Left ventricle myocardium inferior (tissue), 1 donor: ENCODE measurements at regions not wholly inside any gene's neighbourhood (a gene's known extent, or its start where the extent isn't known, plus 50 kb on each side); places are given as distances from the start of the nearest gene placed in this dataset.

Experiments
- DNase-seq: peaks from one replicate; pipeline ENCODE4 v3.0.0-alpha.2; 2020
- H3K27ac ChIP-seq: fragments of 200-600 bp; replicated peaks from 2 replicates; pipeline ENCODE4 v1.8.0; 2021
- H3K27me3 ChIP-seq: fragments of 200-600 bp; 2 replicates; pipeline ENCODE4 v1.8.0; 2021; ENCODE audit warnings: low read depth
- H3K36me3 ChIP-seq: fragments of 200-600 bp; 2 replicates; pipeline ENCODE4 v1.8.0; 2021
- H3K4me1 ChIP-seq: fragments of 200-600 bp; 2 replicates; pipeline ENCODE4 v1.8.0; 2021
- H3K4me3 ChIP-seq: fragments of 200-600 bp; 2 replicates; pipeline ENCODE4 v1.8.0; 2021; ENCODE audit warnings: mild to moderate bottlenecking, moderate library complexity
- H3K9me3 ChIP-seq: fragments of 200-600 bp; replicated peaks from 2 replicates; pipeline ENCODE4 v1.8.0; 2021
- intact Hi-C: fragments of 100-400 bp; cut with micrococcal nuclease; formaldehyde crosslinking; loops from one replicate; pipeline ENCODE4 v1.11.0; 2022
- TF ChIP-seq, protein P1 (sequence below): fragments of 200-600 bp; IDR thresholded peaks from 2 replicates; pipeline ENCODE4 v1.8.0; 2021; ENCODE audit warnings: antibody characterized with exemption, mild to moderate bottlenecking, borderline replicate concordance
- donor health status: DM: no; HTN: yes; CAD: no; lungs with severe emphysema.

DNA sequence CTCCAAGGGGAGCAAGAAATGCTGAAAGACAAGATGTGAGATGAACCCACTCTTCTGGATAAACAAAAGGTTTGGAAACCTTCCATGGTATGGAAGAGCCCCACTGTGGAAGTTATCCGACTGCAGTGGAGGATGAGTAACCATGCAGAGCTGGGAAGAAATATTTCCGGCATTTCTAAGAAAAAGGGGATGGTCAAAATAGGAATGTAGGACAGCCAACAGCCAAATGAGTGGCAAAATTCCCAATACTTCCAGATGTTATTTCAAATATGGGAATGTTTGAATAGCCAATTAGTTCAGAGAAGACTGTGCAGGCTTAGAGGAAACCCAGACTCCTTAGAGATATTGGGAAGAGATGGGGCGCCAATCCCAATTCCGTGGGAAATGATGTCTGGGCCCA, 246.8 kb downstream of the RAD51AP2 start:
- no peaks in the 10 kb centered on the region for H3K36me3 ChIP-seq
- no peak overlapping the region for H3K27ac ChIP-seq
- TF ChIP-seq, protein P1, sequence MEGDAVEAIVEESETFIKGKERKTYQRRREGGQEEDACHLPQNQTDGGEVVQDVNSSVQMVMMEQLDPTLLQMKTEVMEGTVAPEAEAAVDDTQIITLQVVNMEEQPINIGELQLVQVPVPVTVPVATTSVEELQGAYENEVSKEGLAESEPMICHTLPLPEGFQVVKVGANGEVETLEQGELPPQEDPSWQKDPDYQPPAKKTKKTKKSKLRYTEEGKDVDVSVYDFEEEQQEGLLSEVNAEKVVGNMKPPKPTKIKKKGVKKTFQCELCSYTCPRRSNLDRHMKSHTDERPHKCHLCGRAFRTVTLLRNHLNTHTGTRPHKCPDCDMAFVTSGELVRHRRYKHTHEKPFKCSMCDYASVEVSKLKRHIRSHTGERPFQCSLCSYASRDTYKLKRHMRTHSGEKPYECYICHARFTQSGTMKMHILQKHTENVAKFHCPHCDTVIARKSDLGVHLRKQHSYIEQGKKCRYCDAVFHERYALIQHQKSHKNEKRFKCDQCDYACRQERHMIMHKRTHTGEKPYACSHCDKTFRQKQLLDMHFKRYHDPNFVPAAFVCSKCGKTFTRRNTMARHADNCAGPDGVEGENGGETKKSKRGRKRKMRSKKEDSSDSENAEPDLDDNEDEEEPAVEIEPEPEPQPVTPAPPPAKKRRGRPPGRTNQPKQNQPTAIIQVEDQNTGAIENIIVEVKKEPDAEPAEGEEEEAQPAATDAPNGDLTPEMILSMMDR, result no peak
- no peaks in the 10 kb centered on the region for H3K4me1 ChIP-seq
- intact Hi-C loops, result no loop called here
- no peak overlapping the region for H3K4me3 ChIP-seq
- DNase-seq, result no peak
- peaks cover 3% of the 10 kb centered on the region for H3K9me3 ChIP-seq
- peaks cover 6% of the 10 kb centered on the region for H3K27me3 ChIP-seq

- no peaks in the 10 kb centered on the region for H3K9me3 ChIP-seq
- no peak overlapping the region for H3K27ac ChIP-seq
- TF ChIP-seq, protein P1, result no peak
- H3K27me3 ChIP-seq, result peaks cover 6% of the 10 kb centered on the region
- no peaks in the 10 kb centered on the region for H3K36me3 ChIP-seq
- intact Hi-C loops, result no loop called here
- H3K4me1 ChIP-seq, result no peaks in the 10 kb centered on the region
- no peak overlapping the region for H3K4me3 ChIP-seq
- DNase-seq, result no peak
These were observed 247.3 kb downstream of the RAD51AP2 start for GRCh38 chr2:17270894-17271293.

- Histone ChIP-seq H3K36me3 (no peaks in the 10 kb centered on the region), H3K27me3 (peaks cover 6% of the 10 kb centered on the region), H3K27ac (no peak overlapping the region), H3K9me3 (no peaks in the 10 kb centered on the region), H3K4me3 (no peak overlapping the region), H3K4me1 (no peaks in the 10 kb centered on the region)
- intact Hi-C loops, result no loop called here
- TF ChIP-seq, protein P1, result no peak
- no peak for DNase-seq
These were observed 254.7 kb downstream of the RAD51AP2 start for GRCh38 chr2:17263570-17263968.

DNA sequence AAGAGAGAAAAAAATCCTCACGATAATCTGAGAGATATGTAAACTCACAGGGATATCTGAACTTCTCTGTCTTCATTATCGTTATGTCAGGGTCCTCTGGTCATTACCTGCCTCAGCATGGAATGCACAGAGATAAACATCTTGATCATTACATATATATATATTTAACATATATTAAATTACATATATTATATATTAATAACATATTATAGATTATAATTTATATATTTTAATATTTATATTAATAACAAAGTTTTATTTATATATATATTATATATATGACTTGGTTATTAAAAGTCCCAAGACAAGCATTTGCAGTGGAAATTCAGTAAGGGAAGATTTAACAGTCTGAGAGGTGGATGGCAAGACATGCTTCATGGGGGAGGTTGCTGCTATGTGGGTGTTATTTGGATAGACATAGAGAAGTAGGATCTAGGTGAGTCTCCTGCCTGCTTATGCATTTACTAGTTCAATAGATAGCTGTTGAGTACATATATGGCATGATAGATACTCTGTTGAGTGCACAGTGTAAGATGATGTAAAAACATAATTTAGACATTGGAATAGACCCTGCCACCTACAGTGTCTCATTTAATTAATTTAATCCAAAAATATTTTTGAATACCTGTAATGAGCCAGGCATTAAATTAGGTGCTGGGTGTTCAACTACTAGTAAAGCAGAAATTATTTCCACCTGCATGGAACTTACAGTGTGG, 255.2 kb downstream of the RAD51AP2 start:
- Histone ChIP-seq H3K4me3 (no peak overlapping the region), H3K27ac (no peak overlapping the region), H3K9me3 (no peaks in the 10 kb centered on the region), H3K36me3 (no peaks in the 10 kb centered on the region), H3K27me3 (peaks cover 3% of the 10 kb centered on the region), H3K4me1 (no peaks in the 10 kb centered on the region)
- DNase-seq, result no peak
- TF ChIP-seq, protein P1, result no peak
- intact Hi-C loops, result no loop called here

- no peak overlapping the region for H3K4me3 ChIP-seq
- no peaks in the 10 kb centered on the region for H3K36me3 ChIP-seq
- TF ChIP-seq, protein P1, result no peak
- DNase-seq, result no peak
- intact Hi-C loops, result no loop called here
- H3K4me1 ChIP-seq, result no peaks in the 10 kb centered on the region
- no peaks in the 10 kb centered on the region for H3K27me3 ChIP-seq
- no peak overlapping the region for H3K27ac ChIP-seq
- no peaks in the 10 kb centered on the region for H3K9me3 ChIP-seq
These were observed 258.6 kb downstream of the RAD51AP2 start for GRCh38 chr2:17259613-17260012.

GRCh38 chr2:17258861-17259260, 259.4 kb downstream of the RAD51AP2 start:
- intact Hi-C loops, result no loop called here
- TF ChIP-seq, protein P1, result no peak

More at GRCh38 chr2:17258861-17259260, 259.4 kb downstream of the RAD51AP2 start:
- H3K4me1 ChIP-seq, result no peaks in the 10 kb centered on the region
- H3K27ac ChIP-seq, result no peak overlapping the region
- no peak overlapping the region for H3K4me3 ChIP-seq
- H3K9me3 ChIP-seq, result no peaks in the 10 kb centered on the region
- DNase-seq, result no peak
- no peaks in the 10 kb centered on the region for H3K27me3 ChIP-seq
- no peaks in the 10 kb centered on the region for H3K36me3 ChIP-seq
